RCC 7860 (cell line): ENCODE measurements at regions not wholly inside any gene's neighbourhood (a gene's known extent, or its start where the extent isn't known, plus 50 kb on each side); places are given as distances from the start of the nearest gene placed in this dataset.
"Not testable (repeated sequence)": the region's sequence is repeated elsewhere in the genome, so short reads cannot be mapped to it uniquely, and the experiment has no call there.

ENCODE experiments used
- DNase-seq: peaks from one replicate; pipeline ENCODE4 v3.0.0-alpha.2; 2015; ENCODE audit warnings: low spot score
- FAIRE-seq: peaks from 2 replicates; lab custom pipeline; 2012; peaks lifted over from hg19 to GRCh38; lab: Jason Lieb, UNC

GRCh38 chr1:61028136-61028535 lies 54.2 kb upstream of the NFIA start:
- FAIRE-seq (no peak), DNase-seq (no peak)

DNA sequence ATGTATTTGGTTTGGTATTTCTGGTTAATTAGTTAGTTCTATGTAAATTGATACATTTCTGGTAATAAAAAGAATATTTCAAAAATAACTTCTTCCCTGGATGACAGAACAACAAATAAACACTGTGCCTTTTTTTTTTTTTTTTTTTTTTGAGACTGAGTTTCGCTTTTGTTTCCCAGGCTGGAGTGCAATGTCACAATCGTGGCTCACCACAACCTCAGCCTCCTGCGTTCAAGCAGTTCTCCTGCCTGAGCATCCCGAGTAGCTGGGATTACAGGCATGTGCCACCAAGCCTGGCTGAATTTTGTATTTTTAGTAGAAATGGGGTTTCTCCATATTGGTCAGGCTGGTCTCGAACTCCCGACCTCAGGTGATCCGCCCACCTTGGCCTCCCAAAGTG lies 64.3 kb upstream of the NFIA start:
- DNase-seq, FAIRE-seq: not testable (repeated sequence)

DNA sequence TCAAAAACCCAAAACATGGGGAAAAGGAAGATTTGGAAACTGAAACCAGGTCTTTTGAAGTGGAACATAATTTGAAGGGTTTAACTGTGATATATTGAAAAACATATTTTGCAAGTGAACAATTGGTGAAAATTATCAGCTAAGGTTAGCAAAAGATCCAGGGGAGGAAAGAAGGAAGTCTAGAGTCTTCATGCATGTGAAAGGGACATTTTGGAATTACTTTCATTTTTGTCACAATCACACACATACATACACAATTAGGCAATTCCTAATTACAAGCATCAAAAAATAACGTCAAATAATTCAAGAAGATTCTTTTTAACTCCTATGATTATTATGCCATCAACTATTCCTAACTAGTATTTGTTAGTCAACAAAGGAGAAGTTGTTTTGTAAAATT lies 64.7 kb upstream of the NFIA start:
- no peak for DNase-seq
- no peak for FAIRE-seq

DNA sequence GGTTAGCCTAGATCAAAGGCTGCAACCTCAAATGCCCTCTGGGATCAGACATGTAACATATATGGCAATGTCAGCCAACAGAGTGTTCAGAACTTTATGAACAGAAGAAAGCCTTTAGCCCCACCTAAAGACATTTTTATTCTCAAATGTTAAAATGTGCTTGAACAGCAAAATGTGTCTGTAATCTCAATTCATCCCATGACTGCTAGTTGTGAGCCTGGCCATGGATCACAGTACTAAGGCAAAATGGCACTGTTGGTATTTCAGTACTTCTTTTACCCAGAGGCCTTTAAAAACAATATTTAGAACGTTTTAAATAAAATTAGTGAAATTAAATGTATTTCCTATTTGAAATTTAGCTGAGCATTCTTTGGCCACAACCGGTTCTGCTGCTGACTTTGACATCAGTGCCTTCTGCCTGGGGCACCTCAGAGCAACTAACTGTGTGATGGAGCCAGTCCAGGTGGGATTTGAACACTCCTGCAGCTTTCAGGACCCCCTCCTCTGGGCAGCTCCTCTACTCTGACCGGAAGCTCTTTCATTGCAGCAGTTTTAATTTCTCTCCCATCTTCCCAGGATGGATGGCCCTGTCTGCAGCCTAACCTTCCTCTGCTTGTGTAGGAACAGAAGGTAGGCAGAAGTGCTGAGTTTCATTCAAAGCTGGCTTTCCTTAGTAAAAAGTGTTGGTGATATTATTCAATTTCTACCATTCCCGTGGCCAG lies 68.3 kb upstream of the NFIA start:
- no peak for DNase-seq
- no peak for FAIRE-seq

- no peak for DNase-seq
Observed at GRCh38 chr1:61013189-61013945, 69.0 kb upstream of the NFIA start.

GRCh38 chr1:61012341-61012761 lies 70.0 kb upstream of the NFIA start:
- FAIRE-seq (no peak), DNase-seq (no peak)

More at GRCh38 chr1:61013189-61013945, 69.0 kb upstream of the NFIA start:
- no peak for FAIRE-seq

DNA sequence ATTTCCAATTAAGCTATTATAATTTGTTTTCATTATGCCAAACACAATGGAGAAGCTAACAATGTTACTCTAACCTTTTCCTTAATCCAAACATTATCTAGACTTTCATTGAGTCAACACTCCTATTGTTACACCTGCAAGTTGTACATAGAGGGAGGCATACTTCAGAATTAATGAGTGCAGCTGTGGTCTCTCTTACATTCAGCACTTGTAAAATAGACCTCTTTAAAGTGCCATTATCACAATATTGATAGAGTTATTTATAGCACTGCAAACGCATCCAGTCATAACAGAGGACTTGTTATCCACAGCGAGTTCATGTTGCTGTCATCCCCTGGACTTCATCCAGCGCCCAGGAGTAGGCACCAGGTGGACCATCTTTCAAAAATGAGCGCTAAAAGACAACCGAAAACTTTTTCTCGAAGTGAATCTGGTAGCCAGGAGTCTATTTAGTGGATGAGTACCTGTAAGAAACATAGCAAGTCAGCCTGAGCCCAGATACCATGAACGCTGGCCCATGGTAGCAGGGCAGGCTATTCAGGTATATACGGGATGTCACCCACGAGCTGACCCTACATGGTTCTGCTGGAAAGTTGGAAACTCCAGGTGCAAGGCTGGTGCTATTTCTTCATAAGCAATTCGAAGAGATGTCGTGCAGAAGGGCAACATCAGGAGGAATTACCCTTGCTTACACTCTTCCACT lies 70.6 kb upstream of the NFIA start:
- FAIRE-seq (no peak), DNase-seq (no peak)

GRCh38 chr1:61007534-61008364 lies 74.6 kb upstream of the NFIA start:
- no peak for FAIRE-seq

DNA sequence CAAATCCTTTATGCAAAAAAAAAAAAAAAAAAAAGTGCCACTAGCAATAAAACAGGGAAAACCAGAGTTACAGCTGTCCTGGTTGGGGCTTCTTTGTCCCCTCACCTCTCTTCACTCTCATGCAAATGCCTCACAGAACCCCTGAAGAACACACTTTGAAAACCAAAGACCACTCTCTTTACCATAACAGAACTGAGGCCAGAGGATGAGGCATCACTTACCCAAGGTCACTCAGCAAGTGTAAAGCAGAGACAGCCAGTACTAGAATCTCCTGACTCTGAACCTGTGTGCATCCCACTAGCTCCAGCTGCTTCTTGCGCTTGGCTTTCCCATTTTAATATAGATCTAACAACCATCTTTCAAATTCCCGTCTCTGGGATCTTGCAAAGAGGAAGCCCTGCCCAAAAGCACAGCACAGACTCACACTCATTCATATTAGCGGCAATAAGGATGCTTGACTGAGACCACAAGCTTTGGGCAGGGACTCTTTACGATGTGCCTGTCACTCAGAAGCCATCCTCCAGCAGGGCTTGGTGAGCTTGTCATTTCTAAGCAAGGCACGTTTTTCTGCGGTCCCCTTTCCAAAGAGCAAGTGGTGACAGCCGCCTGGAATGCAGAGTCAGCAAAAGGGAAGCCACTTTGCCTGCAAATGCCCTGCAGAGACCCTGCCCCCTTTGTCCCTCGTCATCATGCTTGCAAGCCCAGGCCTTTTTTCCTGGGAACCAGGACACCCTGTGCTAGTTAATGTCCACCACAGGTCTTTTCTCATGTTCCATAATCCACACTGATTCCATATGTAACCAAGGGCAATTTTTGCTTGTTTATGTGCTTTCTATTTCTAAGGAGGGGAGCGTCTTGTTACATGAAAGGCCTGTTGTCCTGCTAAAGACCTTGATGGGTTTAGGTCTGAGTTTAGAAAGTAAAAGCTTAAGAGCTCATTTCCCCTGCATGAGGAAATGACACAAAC lies 76.5 kb upstream of the NFIA start:
- no peak for FAIRE-seq
- DNase-seq, result no peak

More at GRCh38 chr1:61007534-61008364, 74.6 kb upstream of the NFIA start:
- DNase-seq, result no peak

- FAIRE-seq (no peak), DNase-seq (no peak)
Observed at GRCh38 chr1:61004262-61005003, 77.9 kb upstream of the NFIA start.

DNA sequence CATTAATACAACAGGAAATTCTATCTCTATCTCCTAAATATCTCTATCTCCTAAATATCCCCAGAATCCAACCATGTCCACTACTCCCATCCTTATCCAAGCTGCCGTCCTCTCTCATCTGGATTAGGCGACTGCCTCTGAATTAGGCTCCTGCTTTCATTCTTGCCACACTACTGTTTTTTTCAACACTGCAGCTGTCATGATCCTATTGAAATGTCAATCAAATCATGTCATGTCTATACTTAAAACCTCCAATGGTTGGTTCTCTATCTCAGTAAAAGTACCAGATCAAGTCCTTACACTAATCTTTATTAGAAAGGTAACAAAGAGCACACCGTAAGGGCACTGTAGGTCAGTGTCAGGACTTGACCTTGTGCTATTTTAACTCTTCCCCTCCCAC lies 82.0 kb upstream of the NFIA start:
- FAIRE-seq (no peak), DNase-seq (no peak)

GRCh38 chr1:60998786-60999185 lies 83.6 kb upstream of the NFIA start:
- no peak for DNase-seq
- FAIRE-seq, result no peak

DNA sequence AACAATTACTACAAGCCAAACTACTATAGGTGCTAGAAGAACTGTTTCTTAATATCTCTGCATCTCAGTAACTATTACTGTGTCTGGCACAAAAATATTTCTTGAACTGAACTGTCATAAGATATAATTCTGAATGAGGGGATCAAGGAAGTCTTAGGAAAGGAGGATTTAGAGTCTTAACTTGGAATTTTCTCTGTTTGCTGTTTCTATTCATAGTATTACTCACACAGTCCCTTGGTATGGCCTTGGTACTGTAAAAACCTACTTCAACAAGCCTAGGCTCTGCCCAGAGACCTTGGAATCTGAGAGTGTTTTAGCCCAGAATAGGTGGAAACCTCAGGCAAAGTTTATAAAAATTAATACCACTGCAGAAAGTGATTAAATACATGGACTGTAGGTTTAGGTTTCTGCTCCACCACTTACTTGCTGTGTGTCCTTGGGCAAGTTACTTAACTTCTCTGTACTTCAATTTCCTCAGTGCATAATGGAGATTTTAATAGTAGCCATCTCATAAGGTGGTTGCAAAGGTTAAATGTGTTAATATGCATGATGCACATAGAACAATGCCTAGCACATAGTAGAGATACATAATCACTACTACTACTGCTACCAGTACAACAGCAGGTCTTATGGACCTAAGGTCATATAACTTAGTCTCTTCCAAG lies 87.4 kb upstream of the NFIA start:
- FAIRE-seq, result no peak
- no peak for DNase-seq

GRCh38 chr1:60994369-60994768 lies 88.0 kb upstream of the NFIA start:
- DNase-seq (no peak), FAIRE-seq (no peak)

DNA sequence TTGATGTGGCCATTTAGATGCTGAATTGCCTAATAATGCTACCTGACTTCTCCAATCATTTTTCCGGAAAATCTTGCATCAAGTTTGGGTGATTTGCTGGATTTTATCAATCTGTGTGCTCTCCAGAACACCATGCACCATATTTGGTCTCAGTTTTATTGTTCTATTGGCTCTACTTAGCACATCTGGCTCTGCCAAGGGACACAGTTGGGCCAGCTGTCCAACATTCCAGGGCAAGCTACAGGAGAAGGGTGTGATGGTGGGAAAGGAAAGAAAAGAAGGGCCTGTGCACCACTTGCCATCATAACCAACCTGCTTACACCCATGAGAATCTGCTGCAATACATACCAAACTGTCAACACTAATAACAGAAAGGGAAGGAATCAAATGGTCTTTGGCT lies 90.2 kb upstream of the NFIA start:
- FAIRE-seq (no peak), DNase-seq (no peak)

DNA sequence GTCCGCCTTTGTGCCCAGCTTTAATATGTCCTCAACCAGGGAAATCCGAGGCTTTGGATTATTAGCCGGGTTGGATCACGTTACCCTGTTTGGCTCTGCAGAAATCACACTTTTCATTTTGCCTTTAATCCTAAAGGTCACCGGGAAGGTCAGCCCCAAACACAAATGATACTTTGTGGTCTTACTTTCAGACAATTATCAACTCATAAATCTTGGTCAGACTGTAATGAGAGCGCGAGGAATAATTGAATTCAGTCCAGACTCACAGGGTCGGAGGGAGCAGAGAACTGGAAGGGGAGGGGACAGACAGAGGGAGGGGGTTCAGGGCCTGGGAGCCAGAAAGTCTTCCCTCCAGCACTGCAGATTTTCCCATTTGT lies 91.7 kb upstream of the NFIA start:
- no peak for DNase-seq
- FAIRE-seq, result no peak

- DNase-seq (peak; percentile 47), FAIRE-seq (no peak)
Observed at GRCh38 chr1:60989749-60990713, 92.3 kb upstream of the NFIA start.
